HUES48 (cell line): ENCODE measurements at regions not wholly inside any gene's neighbourhood (a gene's known extent, or its start where the extent isn't known, plus 50 kb on each side); places are given as distances from the start of the nearest gene placed in this dataset.

Source experiments
- H3K27ac ChIP-seq: one replicate; pipeline ENCODE4 v1.7.0; 2013; ENCODE audit warnings: low read depth, low read length, inconsistent platforms
- H3K27me3 ChIP-seq: 2 replicates; pipeline ENCODE4 v1.6.1; 2013; ENCODE audit warnings: mild to moderate bottlenecking, low read length; ENCODE audit not compliant: control insufficient read depth, insufficient read depth
- H3K36me3 ChIP-seq: 2 replicates; pipeline ENCODE4 v1.6.1; 2013; ENCODE audit warnings: low read length; ENCODE audit not compliant: control insufficient read depth, insufficient read depth
- H3K4me1 ChIP-seq: 2 replicates; pipeline ENCODE4 v1.6.1; 2013; ENCODE audit warnings: mild to moderate bottlenecking, low read length; ENCODE audit not compliant: control insufficient read depth, insufficient read depth
- H3K4me3 ChIP-seq: 2 replicates; pipeline ENCODE4 v1.5.1; 2013; ENCODE audit warnings: mild to moderate bottlenecking, low read depth, low read length
- H3K9ac ChIP-seq: 2 replicates; pipeline ENCODE4 v1.6.1; 2013; ENCODE audit warnings: mild to moderate bottlenecking, low read depth, low read length, moderate library complexity
- H3K9me3 ChIP-seq: 2 replicates; pipeline ENCODE4 v1.6.1; 2013; ENCODE audit warnings: low read length; ENCODE audit not compliant: control insufficient read depth, insufficient read depth

DNA sequence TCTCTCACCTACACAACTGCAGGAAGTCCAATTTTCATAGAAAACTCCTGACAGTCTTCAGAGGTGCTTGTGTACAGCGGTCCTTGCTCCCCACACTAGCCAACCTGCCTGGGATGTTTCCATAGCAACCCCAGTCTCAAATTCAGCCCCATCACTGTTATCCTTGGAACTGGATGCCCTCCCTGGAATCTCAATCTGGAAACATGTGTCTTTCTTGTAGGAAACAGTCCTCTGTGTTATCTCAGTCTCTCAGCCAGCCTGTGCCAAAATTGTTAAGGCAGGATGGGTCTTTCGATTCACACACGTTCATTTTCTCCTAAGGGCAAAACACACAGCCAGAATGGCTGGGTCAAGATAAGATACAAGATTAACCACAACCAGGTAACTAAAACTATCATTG is 295.5 kb upstream of the RND3 start:
- H3K36me3 ChIP-seq: no peaks in the 10 kb centered on the region
- H3K4me1 ChIP-seq: peaks cover 5% of the 10 kb centered on the region
- H3K4me3 ChIP-seq: no peak overlapping the region
- no peaks in the 10 kb centered on the region for H3K9me3 ChIP-seq
- no peaks in the 10 kb centered on the region for H3K27me3 ChIP-seq
- H3K27ac ChIP-seq: no peak overlapping the region
- H3K9ac ChIP-seq: no peak overlapping the region

DNA sequence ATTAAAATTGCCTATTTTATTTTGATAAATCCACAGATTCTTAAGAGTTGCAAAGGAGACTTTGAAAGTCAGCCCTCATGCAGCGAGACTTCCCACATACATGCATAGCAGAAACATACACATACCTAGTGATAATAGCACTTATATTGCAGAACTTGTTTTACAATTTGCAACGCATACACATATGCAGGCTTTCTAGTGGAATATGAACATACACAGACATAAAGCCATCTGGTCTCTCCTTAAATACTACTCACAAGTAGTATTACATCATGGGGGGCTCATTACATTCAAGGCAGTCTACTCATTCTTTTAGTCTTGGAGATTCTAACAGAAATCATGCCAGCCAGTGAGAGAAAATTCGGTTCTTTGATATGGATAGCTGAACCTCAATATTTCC is 295.1 kb upstream of the RND3 start:
- H3K27me3 ChIP-seq: no peaks in the 10 kb centered on the region
- H3K4me1 ChIP-seq: peaks cover 5% of the 10 kb centered on the region
- H3K9me3 ChIP-seq: no peaks in the 10 kb centered on the region
- H3K9ac ChIP-seq: no peak overlapping the region
- H3K36me3 ChIP-seq: no peaks in the 10 kb centered on the region
- no peak overlapping the region for H3K4me3 ChIP-seq
- H3K27ac ChIP-seq: no peak overlapping the region

DNA sequence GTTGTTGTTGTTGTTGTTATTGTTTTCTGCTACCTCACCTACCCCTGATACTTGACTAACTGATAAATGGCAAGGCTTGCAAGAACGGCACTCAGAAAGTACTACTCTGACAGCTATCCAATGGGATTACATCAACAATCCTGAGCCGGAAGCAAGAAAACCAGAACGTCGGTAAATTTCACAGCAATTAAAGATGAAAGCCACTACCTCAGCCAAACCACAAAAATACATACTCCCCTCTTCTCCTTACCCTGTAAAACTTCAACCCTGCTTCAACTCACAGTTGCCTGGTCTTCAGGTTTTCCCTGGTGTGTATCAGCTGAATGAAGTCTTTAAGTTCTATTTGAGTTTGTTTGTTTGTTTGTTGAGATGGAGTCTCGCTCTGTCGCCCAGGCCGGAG is 293.7 kb upstream of the RND3 start:
- no peak overlapping the region for H3K9ac ChIP-seq
- H3K9me3 ChIP-seq: no peaks in the 10 kb centered on the region
- no peak overlapping the region for H3K4me3 ChIP-seq
- no peaks in the 10 kb centered on the region for H3K36me3 ChIP-seq
- peaks cover 5% of the 10 kb centered on the region for H3K4me1 ChIP-seq
- H3K27ac ChIP-seq: no peak overlapping the region
- H3K27me3 ChIP-seq: no peaks in the 10 kb centered on the region

DNA sequence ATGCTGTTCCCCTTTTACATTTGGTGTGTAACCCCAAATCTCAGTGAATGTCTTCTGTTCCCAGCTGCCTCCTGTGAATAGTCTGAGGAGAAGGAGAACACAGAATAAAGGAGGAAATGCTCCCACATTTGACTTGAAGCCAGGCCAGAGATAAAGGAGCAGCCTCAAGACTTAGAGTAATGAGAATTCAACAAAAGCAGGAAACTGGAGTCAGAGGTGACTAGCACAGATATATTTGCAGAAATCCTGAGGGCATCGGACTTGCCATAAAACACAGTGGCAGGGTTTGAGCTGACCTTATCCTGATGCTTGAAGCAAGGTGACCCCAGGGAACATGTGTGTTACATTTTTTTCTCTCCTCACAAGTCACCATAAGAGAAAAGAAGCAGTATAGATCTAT is 291.4 kb upstream of the RND3 start:
- H3K9ac ChIP-seq: no peak overlapping the region
- no peak overlapping the region for H3K27ac ChIP-seq
- no peak overlapping the region for H3K4me3 ChIP-seq
- H3K27me3 ChIP-seq: no peaks in the 10 kb centered on the region
- no peaks in the 10 kb centered on the region for H3K9me3 ChIP-seq
- H3K4me1 ChIP-seq: no peaks in the 10 kb centered on the region
- H3K36me3 ChIP-seq: no peaks in the 10 kb centered on the region

DNA sequence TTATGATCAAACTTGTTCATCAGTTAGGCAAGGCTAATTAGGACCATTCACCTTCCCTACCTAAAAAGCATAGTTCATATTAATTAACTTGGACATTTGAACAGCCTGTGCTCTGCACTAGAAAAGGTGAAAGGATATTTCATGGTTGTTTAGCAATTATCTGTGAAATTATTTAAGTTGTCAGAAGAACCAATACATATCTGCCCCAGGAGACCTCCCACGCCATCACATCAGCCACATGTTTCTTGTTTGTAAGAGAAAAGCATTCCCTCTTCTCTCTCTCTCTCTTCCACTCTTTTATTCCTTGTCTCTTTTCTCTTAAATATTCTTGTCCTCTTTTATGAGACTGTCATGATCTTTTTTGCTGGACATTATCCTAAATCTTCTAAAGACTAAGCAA is 282.0 kb upstream of the RND3 start:
- Histone ChIP-seq H3K9me3 (no peaks in the 10 kb centered on the region), H3K4me1 (peaks cover 3% of the 10 kb centered on the region; the same call in 1 of the 2 replicates), H3K36me3 (no peaks in the 10 kb centered on the region), H3K27me3 (no peaks in the 10 kb centered on the region), H3K4me3 (no peak overlapping the region), H3K27ac (no peak overlapping the region), H3K9ac (no peak overlapping the region)

DNA sequence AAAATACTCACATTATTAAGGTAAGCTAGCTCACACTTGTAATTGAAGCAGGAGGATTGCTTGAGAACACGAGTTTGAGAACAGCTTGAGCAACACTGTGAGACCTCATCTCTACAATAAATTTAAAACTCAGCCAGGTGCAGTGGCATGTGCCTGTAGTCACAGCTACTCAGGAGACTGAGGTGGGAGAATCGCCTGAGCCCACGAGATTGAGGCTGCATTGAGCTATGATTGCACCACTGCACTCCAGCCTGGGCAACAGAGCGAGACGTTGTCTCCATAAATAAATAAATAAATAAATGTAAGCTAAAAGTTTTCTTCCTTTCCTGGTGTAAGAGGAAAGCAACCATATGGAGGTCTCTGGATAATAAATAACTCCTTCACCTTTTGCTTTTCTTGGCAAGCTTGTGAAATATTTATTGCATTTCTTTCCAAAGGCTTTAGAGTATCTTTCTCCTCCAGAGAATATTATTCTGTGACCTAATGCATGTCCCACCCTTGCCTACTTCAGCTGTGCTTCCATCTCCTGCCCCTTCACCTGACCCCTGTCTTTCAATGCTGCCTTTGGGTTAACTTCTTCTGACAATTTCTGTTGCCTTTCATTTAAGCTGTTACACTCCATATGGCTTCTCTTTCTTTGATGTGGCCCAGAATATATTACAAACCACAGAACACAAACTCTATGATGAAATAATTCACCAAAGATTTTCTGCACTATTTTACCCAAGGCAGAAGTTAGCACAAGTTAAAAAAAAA is 280.7 kb upstream of the RND3 start:
- Histone ChIP-seq H3K27me3 (no peaks in the 10 kb centered on the region), H3K9me3 (no peaks in the 10 kb centered on the region), H3K4me3 (no peak overlapping the region), H3K36me3 (no peaks in the 10 kb centered on the region), H3K9ac (no peak overlapping the region), H3K4me1 (peaks cover 3% of the 10 kb centered on the region; the same call in 1 of the 2 replicates), H3K27ac (no peak overlapping the region)

DNA sequence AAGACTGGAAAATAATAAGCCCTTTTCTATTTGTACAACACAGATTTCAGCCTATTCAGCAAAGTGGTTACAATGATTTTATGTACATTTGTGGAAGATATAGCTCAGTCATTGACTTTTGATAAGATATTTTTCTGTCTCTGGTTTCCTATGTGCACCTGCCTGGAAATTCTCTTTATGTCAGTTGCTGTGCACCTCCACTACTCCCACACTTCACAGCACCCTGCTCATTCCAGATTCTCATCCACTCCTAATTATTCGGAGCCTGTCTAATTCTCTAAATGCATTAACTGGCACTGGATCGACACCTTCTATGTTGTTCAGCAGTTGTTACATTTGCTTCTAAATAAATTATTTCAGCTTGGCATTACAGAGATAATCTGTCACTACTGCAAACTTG is 275.1 kb upstream of the RND3 start:
- no peak overlapping the region for H3K4me3 ChIP-seq
- no peaks in the 10 kb centered on the region for H3K9me3 ChIP-seq
- no peak overlapping the region for H3K9ac ChIP-seq
- H3K27ac ChIP-seq: no peak overlapping the region
- no peaks in the 10 kb centered on the region for H3K36me3 ChIP-seq
- no peaks in the 10 kb centered on the region for H3K27me3 ChIP-seq
- peaks cover 12% of the 10 kb centered on the region for H3K4me1 ChIP-seq

DNA sequence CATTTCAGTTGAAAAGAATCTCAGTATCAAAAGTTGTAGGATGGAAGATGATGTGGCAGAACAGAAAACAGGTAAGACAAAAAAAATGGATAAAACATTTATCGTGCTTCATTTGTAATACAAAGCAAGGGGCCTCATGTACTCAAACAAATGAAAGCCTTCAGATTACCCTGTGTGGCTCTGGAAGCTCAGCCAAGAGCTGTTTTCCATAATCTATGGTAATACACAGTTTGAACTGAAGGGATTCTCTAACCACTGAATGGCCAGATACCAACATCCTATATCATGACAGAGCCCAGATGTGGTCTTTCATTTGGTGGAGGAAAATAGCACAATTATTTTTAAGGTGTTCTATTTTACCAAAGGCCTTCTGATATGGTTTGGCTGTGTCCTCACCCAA is 272.1 kb upstream of the RND3 start:
- Histone ChIP-seq H3K4me3 (no peak overlapping the region), H3K27me3 (no peaks in the 10 kb centered on the region), H3K36me3 (no peaks in the 10 kb centered on the region), H3K9ac (no peak overlapping the region), H3K9me3 (no peaks in the 10 kb centered on the region), H3K4me1 (peaks cover 14% of the 10 kb centered on the region; the same call in 1 of the 2 replicates), H3K27ac (peak overlapping the region; percentile 67)

DNA sequence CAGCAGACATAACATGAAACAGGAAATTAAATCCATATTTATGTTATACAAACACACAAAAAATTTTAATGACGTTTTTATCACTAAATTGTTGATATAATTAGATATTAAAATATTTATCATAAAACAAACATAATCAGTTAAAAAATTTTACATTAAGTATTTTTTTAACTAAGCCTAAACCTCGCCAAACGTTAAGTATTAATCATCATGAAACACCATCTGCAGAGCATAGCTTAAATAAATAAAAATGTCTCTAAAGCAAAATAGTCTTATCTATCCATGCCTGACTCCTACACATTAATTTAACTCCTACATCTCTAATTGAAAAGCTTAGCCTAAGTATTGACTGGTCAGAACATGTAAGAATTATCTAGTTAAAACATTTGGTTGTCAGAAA is 271.6 kb upstream of the RND3 start:
- H3K9me3 ChIP-seq: no peaks in the 10 kb centered on the region

DNA sequence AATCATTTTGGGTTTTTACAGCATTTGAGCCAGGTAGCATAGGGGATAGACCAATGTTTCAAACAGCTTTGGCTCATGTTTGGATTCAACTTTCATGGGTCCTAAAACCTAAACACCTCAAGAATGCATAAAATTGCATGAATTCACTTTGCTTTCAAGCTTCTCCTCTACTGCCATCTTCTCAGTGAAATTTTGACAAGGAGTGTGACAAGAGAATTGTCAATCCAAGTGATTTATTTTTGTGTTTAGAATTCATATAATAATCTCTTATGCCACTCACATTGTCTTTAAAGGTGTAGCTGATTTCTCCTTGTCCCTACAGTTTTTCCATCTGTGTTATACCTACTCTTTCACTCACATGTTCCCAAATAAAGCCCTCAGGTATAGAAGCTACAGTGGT is 264.8 kb upstream of the RND3 start:
- no peak overlapping the region for H3K27ac ChIP-seq
- no peaks in the 10 kb centered on the region for H3K36me3 ChIP-seq
- no peaks in the 10 kb centered on the region for H3K27me3 ChIP-seq
- no peaks in the 10 kb centered on the region for H3K9me3 ChIP-seq
- H3K4me1 ChIP-seq: peaks cover 11% of the 10 kb centered on the region; the same call in 1 of the 2 replicates
- H3K9ac ChIP-seq: no peak overlapping the region
- H3K4me3 ChIP-seq: no peak overlapping the region

More for the DNA sequence above, 271.6 kb upstream of the RND3 start:
- no peak overlapping the region for H3K9ac ChIP-seq
- H3K4me1 ChIP-seq: peaks cover 14% of the 10 kb centered on the region; the same call in 1 of the 2 replicates
- no peak overlapping the region for H3K4me3 ChIP-seq
- peak overlapping the region; percentile 67 for H3K27ac ChIP-seq
- H3K27me3 ChIP-seq: no peaks in the 10 kb centered on the region
- H3K36me3 ChIP-seq: no peaks in the 10 kb centered on the region

DNA sequence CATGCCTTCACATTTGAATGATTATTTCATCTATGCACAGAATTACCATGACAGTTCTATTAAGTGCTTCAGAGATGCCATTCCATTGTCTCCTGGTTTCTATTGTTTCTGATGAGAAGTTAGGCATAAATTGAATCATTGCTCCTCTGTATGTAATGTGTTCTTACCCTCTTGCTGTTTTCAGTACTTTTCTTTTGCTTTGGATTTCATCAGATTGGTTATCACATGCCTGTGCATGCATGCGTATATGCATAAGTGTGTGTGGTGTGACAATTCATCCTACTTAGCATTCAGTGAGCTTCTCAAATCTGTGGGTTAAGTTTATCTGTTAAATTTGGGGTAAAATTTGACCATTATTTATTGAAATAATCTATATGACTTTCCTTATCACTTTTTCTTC is 263.3 kb upstream of the RND3 start:
- H3K9ac ChIP-seq: no peak overlapping the region
- no peak overlapping the region for H3K27ac ChIP-seq
- H3K4me3 ChIP-seq: no peak overlapping the region
- peaks cover 6% of the 10 kb centered on the region; the same call in 1 of the 2 replicates for H3K4me1 ChIP-seq
- H3K9me3 ChIP-seq: no peaks in the 10 kb centered on the region
- H3K36me3 ChIP-seq: no peaks in the 10 kb centered on the region
- H3K27me3 ChIP-seq: no peaks in the 10 kb centered on the region
